ENCODE measurements at regions not wholly inside any gene's neighbourhood (a gene's known extent, or its start where the extent isn't known, plus 50 kb on each side); places are given as distances from the start of the nearest gene placed in this dataset.

- no peaks in the 10 kb centered on the region for H3K36me3 ChIP-seq (ENCODE audit: control insufficient read depth, low read length)
- H3K9me3 ChIP-seq (ENCODE audit: control insufficient read depth, insufficient read depth, low read length): no peaks in the 10 kb centered on the region
- H3K9me2 ChIP-seq (replicated peaks; ENCODE audit: control insufficient read depth, low read length): no peaks in the 10 kb centered on the region
- peak overlapping the region; percentile 67 for H3K4me3 ChIP-seq (ENCODE audit: low read length)
- peak overlapping the region; percentile 92 for H3K4me2 ChIP-seq (ENCODE audit: low read length)
- peak overlapping the region; percentile 77 for H3K27ac ChIP-seq (ENCODE audit: low read depth, low read length)
- no peaks in the 10 kb centered on the region for H3K27me3 ChIP-seq (ENCODE audit: control insufficient read depth, low read length)
- no peaks in the 10 kb centered on the region for H3K79me2 ChIP-seq (ENCODE audit: control insufficient read depth, low read length)
- peaks cover 22% of the 10 kb centered on the region for H3F3A ChIP-seq (ENCODE audit: control insufficient read depth, insufficient read depth)
- peaks cover 55% of the 10 kb centered on the region for H3K4me1 ChIP-seq (ENCODE audit: control insufficient read depth, low read length)
- H4K20me1 ChIP-seq (ENCODE audit: control insufficient read depth, insufficient read depth, low read depth, low read length): no peaks in the 10 kb centered on the region
- no peak for TF ChIP-seq EZH2phosphoT487 (IDR thresholded peaks at IDR 0.05; ENCODE audit: borderline replicate concordance, low read length)
- no peak for TF ChIP-seq CTCF (IDR thresholded peaks at IDR 0.05; ENCODE audit: low read depth, low read length, poor library complexity, severe bottlenecking)
These were observed 66.5 kb upstream of the PIM1 start for GRCh38 chr6:37103169-37104039.

- Histone ChIP-seq H3K9me2 (replicated peaks; ENCODE audit: control insufficient read depth, low read length) (no peaks in the 10 kb centered on the region), H3K9me3 (ENCODE audit: control insufficient read depth, insufficient read depth, low read length) (no peaks in the 10 kb centered on the region), H3F3A (ENCODE audit: control insufficient read depth, insufficient read depth) (peaks cover 18% of the 10 kb centered on the region), H3K27me3 (ENCODE audit: control insufficient read depth, low read length) (no peaks in the 10 kb centered on the region; the same call in 1 of the 2 replicates), H3K36me3 (ENCODE audit: control insufficient read depth, low read length) (no peaks in the 10 kb centered on the region), H3K4me1 (ENCODE audit: control insufficient read depth, low read length) (peaks cover 55% of the 10 kb centered on the region), H3K27ac (ENCODE audit: low read depth, low read length) (no peak overlapping the region), H3K4me3 (ENCODE audit: low read length) (no peak overlapping the region), H3K79me2 (ENCODE audit: control insufficient read depth, low read length) (no peaks in the 10 kb centered on the region), H4K20me1 (ENCODE audit: control insufficient read depth, insufficient read depth, low read depth, low read length) (no peaks in the 10 kb centered on the region), H3K4me2 (ENCODE audit: low read length) (peak overlapping the region; percentile 92)
- TF ChIP-seq CTCF (IDR thresholded peaks at IDR 0.05; ENCODE audit: low read depth, low read length, poor library complexity, severe bottlenecking) (no peak), EZH2phosphoT487 (IDR thresholded peaks at IDR 0.05; ENCODE audit: borderline replicate concordance, low read length) (no peak)
These were observed 65.2 kb upstream of the PIM1 start for GRCh38 chr6:37104824-37105147.

- Histone ChIP-seq H3K79me2 (ENCODE audit: control insufficient read depth, low read length) (no peaks in the 10 kb centered on the region), H3K27me3 (ENCODE audit: control insufficient read depth, low read length) (peaks cover 3% of the 10 kb centered on the region), H3K9me2 (replicated peaks; ENCODE audit: control insufficient read depth, low read length) (no peaks in the 10 kb centered on the region), H3K36me3 (ENCODE audit: control insufficient read depth, low read length) (no peaks in the 10 kb centered on the region), H3K4me3 (ENCODE audit: low read length) (no peak overlapping the region), H3K9me3 (ENCODE audit: control insufficient read depth, insufficient read depth, low read length) (no peaks in the 10 kb centered on the region), H3F3A (ENCODE audit: control insufficient read depth, insufficient read depth) (peaks cover 18% of the 10 kb centered on the region), H3K27ac (ENCODE audit: low read depth, low read length) (no peak overlapping the region), H3K4me1 (ENCODE audit: control insufficient read depth, low read length) (peaks cover 54% of the 10 kb centered on the region), H4K20me1 (ENCODE audit: control insufficient read depth, insufficient read depth, low read depth, low read length) (no peaks in the 10 kb centered on the region), H3K4me2 (ENCODE audit: low read length) (peak overlapping the region; percentile 92; the same call in 1 of the 2 replicates)
- TF ChIP-seq CTCF (IDR thresholded peaks at IDR 0.05; ENCODE audit: low read depth, low read length, poor library complexity, severe bottlenecking): no peak
- TF ChIP-seq EZH2phosphoT487 (IDR thresholded peaks at IDR 0.05; ENCODE audit: borderline replicate concordance, low read length): no peak
These were observed 64.6 kb upstream of the PIM1 start for GRCh38 chr6:37105148-37106050.

All from DOHH2 (cell line).